ENCODE measurements at regions not wholly inside any gene's neighbourhood (a gene's known extent, or its start where the extent isn't known, plus 50 kb on each side); places are given as distances from the start of the nearest gene placed in this dataset.

DNA sequence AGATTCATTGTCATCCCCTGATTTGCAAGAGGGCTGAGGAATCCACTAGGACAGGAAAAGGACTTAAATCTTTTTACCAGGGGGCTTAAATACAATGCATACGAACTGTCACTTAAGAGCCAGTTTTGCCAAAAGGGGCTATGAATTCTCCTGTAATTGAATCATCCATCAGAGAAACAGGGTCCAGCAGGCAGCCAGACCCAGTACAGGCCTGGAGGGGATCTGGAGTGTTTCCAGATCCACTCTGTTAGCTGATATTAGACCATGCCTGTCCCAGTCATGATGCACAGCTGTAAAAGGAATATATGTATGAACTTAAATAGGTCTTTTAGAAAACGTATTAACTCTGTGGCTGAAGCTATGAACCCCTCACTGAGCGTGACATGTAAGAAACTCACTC, 53.8 kb upstream of the PRSS23 start:
- TF ChIP-seq TBP (IDR thresholded peaks at IDR 0.05; ENCODE audit: low read depth, low read length) = no peak
- TF ChIP-seq POLR2A (IDR thresholded peaks at IDR 0.05; ENCODE audit: control extremely low read depth in 1 of 2, low read depth in 2 of 2, low read length in 2 of 2) = no peak
- TF ChIP-seq EZH2 (IDR thresholded peaks at IDR 0.05; ENCODE audit: low read depth, low read length, severe bottlenecking) = no peak
- no peak for TF ChIP-seq SUZ12 (IDR thresholded peaks at IDR 0.05; ENCODE audit: low read length)
- TF ChIP-seq RAD21 (IDR thresholded peaks at IDR 0.05 in 1 of 2, conservative IDR thresholded peaks at IDR 0.05 in 1 of 2; ENCODE audit: low read depth in 2 of 2, low read length in 2 of 2) = no peak
- TF ChIP-seq SIRT6 (IDR thresholded peaks at IDR 0.05; ENCODE audit: low read length) = no peak
- no peak for TF ChIP-seq JUND (IDR thresholded peaks at IDR 0.05; ENCODE audit: low read length)
